HFF-Myc (cell line): ENCODE measurements at regions not wholly inside any gene's neighbourhood (a gene's known extent, or its start where the extent isn't known, plus 50 kb on each side); places are given as distances from the start of the nearest gene placed in this dataset.

Experiments
- DNase-seq: peaks from one replicate; pipeline ENCODE4 v3.0.0-alpha.2; 2011; ENCODE audit warnings: low read depth; ENCODE audit errors: extremely low read depth
- H3K4me3 ChIP-seq: replicated peaks from 2 replicates; pipeline ENCODE4 v1.5.1; 2011; ENCODE audit warnings: low read depth, mild to moderate bottlenecking, control low read depth, low read length
- TF ChIP-seq, protein P1 (sequence below): IDR thresholded peaks from 2 replicates; pipeline ENCODE4 v1.5.1; 2012; ENCODE audit warnings: mild to moderate bottlenecking, low read depth, low read length, control low read depth; ENCODE audit errors: missing control alignments

DNA sequence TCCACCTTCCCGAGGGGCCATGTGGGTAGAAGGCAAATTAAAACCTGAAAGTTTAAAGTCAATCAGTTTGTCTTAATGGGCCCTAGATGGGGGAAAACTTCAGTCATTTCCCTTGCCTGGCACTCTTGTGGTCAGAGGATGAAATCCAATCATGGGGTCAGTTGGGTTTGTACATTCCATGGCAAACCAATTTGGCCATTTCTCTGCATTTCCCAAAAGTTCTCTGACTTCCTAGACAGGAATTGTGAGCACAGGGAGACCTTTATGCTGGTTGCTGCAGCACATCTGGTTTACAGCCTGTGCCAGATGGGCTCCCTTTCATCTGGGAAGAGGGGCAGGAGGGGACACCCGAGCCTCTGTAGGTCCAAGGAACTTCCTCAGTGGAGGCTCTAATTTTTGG is 113.0 kb downstream of the CYP26A1 start:
- H3K4me3 ChIP-seq = no peak overlapping the region
- TF ChIP-seq, protein P1, sequence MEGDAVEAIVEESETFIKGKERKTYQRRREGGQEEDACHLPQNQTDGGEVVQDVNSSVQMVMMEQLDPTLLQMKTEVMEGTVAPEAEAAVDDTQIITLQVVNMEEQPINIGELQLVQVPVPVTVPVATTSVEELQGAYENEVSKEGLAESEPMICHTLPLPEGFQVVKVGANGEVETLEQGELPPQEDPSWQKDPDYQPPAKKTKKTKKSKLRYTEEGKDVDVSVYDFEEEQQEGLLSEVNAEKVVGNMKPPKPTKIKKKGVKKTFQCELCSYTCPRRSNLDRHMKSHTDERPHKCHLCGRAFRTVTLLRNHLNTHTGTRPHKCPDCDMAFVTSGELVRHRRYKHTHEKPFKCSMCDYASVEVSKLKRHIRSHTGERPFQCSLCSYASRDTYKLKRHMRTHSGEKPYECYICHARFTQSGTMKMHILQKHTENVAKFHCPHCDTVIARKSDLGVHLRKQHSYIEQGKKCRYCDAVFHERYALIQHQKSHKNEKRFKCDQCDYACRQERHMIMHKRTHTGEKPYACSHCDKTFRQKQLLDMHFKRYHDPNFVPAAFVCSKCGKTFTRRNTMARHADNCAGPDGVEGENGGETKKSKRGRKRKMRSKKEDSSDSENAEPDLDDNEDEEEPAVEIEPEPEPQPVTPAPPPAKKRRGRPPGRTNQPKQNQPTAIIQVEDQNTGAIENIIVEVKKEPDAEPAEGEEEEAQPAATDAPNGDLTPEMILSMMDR = no peak
- no peak for DNase-seq

DNA sequence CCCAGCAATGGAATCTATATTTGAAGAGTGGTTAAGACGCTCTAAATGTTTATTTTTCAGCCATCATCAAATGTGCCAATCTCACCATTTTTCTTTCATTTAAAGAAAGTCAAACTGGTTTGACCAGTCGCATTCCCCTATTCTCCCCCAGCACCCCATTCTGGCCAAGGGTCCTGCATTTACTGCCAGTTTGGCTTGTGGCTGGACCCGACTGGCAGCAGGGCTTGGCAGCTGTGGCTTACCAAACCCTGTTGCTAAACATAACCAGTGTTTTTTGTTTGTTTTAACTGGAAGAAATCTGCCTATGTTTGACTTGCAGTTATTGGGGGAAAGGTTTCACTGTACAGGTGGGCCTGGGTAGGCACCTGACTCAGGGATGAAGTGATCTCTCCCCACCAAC is 116.3 kb downstream of the CYP26A1 start:
- TF ChIP-seq, protein P1 = no peak

DNA sequence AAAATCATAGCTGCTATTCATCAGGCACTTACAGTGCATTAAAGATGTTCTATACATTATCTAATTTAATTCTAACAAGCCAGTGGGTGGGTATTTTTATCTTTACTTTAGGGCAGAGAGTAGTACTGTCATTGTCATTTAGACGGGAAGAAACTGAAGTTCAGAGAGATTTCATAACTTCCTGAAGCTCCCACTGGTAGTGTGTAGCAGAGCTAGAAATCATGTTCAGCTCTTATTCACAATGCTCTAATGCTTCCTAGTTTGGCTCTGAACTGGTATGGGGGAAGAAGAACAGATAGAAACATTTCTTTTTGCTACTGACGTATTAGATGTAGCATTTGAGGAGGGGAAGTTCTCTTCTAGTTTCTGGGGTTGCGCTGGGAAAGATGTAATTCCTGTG is 116.7 kb downstream of the CYP26A1 start:
- TF ChIP-seq, protein P1 = no peak
- H3K4me3 ChIP-seq = no peak overlapping the region
- DNase-seq = no peak

More for the DNA sequence above, 116.3 kb downstream of the CYP26A1 start:
- H3K4me3 ChIP-seq = no peak overlapping the region
- DNase-seq = no peak

DNA sequence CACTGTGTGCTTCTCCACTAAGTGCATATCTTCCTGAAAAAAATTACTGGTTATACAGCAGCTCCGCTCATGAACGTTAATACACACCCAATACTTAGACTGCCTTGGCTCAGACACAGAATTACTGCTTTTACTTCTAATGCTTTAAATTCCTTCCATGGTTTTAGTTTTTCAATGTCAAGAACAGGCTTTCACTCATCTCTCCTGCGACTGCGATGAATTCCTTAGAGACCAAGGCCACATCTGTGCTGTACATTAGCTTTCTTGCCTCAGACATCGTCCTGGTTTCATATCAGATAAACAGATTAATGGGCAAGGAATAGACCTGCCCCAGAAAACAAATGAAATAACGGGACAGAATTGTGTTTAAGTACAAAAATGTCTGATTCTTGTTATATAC is 120.2 kb downstream of the CYP26A1 start:
- no peak overlapping the region for H3K4me3 ChIP-seq
- DNase-seq = no peak
- TF ChIP-seq, protein P1 = no peak

DNA sequence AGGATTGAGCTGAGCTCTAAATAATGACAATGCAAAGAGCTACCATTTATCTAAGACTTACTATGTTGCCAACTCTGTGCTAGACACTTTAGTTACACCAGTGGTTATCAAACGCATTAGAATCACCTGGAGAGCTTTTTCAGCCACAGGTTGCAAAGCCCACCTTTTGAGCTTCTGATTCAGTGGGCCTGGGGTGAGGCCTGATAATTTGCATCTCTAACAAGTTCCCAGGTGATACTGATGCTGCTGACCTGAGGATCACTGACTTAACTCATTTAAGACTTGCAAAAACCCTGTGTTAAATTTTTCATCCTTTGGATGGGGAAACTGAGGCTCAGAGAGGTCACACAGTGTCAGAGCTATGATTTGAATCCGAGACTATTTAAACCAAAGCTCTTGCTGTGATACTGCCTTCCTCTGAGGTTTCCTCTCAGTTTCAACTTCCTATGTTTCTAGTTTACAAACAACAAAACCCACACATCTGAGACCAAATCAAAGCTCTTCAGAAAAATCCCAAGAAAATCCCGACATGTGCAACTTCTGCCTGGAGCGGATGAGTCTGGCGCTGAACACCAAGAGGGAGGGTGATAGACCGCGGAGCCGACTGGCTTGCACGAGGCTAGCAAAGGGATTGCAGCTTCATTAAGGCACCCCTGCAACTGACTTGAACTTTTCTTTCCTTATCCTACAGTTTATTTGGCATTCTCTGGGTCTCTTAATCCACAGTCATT is 124.9 kb downstream of the CYP26A1 start:
- TF ChIP-seq, protein P1 = no peak
- DNase-seq = no peak
- 0 out of 2 replicates have a peak overlapping the region, but pooled peaks have one; percentile 10 for H3K4me3 ChIP-seq

DNA sequence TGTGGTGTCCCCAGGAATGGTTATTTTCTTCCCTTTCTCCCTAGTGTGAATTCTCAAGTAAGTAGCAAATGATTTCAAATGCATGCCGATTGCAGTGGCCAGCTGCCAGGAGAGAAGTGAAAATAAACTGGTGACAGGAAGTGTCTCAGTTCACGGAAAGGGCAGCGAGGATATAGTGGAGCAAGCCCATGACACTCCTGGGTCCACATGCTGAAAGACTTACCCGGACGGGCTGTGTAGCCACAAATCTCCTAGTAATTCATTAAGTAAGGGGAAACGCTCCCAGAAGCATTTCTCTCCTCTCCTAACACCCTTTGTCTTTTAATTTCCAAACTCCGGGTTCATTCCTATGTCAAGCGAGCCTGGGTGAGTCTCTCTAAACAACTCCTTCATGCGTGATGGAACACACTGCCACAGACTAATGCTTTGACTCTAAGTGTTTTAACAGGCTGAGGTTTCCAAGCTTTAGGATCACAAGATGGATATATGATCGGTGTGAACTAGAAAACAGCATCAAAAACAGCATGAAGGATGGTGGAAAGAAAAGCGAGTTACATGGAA is 125.6 kb downstream of the CYP26A1 start:
- TF ChIP-seq, protein P1 = no peak
- DNase-seq = no peak
- 0 out of 2 replicates have a peak overlapping the region, but pooled peaks have one; percentile 10 for H3K4me3 ChIP-seq
